ENCODE measurements at regions not wholly inside any gene's neighbourhood (a gene's known extent, or its start where the extent isn't known, plus 50 kb on each side); places are given as distances from the start of the nearest gene placed in this dataset.

DNA sequence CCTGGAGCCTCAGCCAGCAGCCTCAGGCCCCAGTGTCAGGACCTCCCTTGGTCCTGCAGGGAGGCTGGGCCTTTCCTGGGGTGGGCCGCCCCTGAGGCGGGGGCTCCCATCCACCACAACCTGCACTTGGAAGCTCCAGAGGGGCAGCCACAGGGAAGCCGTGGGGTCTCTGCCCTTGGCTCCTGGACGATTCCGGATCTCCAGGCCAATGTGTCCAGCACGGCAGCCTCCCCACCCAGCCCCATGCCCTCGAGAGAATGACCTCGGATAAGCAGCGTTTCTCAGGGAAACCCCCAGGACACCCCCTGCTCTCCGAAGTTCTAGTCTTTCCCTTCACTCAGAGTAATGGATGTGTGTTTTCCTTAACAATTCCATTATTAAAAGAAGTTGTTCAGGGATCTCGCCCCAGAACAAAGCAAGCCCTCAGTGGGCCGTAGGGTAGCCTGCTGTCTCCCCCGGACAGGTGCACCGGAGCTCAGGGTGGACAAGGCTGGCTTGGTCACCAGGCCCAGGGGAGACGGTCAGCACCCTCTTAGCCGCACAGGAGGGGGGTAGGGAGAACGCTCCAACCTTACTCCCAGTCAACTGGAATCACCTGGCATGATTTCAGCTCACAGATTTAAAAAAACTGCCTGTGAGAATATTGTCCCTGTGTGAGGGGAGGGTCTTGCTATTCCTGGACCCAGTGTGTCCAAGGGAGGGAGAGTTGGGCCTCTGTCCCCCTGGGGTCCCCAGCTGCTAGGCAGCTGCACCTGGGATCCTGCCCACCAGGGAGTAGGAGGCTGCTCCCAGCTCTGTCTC is 72.2 kb upstream of the OTOS start:
- DNase-seq (ENCODE audit: low read depth in 1 of 2, low spot score in 2 of 2) = no peak
- Histone ChIP-seq H3K4me1 (replicated peaks) (no peaks in the 10 kb centered on the region), H3K27me3 (replicated peaks) (no peaks in the 10 kb centered on the region), H3K4me3 (no peak overlapping the region), H3K27ac (no peak overlapping the region), H3K36me3 (no peaks in the 10 kb centered on the region), H3K9me3 (replicated peaks) (no peaks in the 10 kb centered on the region)

DNA sequence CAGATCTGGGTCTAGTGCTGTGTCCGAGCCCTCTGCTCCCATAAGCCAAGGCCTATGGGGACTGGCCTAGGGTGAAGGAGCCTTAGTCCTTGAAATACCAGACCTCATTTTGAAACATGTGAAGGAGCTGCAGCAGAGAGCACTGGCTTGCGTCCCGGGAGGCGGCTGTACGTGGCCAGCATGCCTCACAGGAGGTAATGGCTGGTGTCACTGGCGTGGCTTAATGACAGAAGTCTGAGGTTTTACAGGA is 72.7 kb upstream of the OTOS start:
- no peaks in the 10 kb centered on the region for H3K36me3 ChIP-seq
- H3K27ac ChIP-seq = no peak overlapping the region
- H3K27me3 ChIP-seq (replicated peaks) = no peaks in the 10 kb centered on the region
- no peak overlapping the region for H3K4me3 ChIP-seq
- no peak for DNase-seq (ENCODE audit: low read depth in 1 of 2, low spot score in 2 of 2)
- H3K9me3 ChIP-seq (replicated peaks) = no peaks in the 10 kb centered on the region
- no peaks in the 10 kb centered on the region for H3K4me1 ChIP-seq (replicated peaks)

GRCh38 chr2:240213476-240214421 is 73.3 kb upstream of the OTOS start:
- H3K27me3 ChIP-seq (replicated peaks) = no peaks in the 10 kb centered on the region
- no peaks in the 10 kb centered on the region for H3K9me3 ChIP-seq (replicated peaks)
- H3K4me1 ChIP-seq (replicated peaks) = no peaks in the 10 kb centered on the region
- H3K4me3 ChIP-seq = no peak overlapping the region
- H3K27ac ChIP-seq = no peak overlapping the region
- H3K36me3 ChIP-seq = no peaks in the 10 kb centered on the region
- peak in 1 of 2 experiments; percentile 26 for DNase-seq (ENCODE audit: low read depth in 1 of 2, low spot score in 2 of 2)

DNA sequence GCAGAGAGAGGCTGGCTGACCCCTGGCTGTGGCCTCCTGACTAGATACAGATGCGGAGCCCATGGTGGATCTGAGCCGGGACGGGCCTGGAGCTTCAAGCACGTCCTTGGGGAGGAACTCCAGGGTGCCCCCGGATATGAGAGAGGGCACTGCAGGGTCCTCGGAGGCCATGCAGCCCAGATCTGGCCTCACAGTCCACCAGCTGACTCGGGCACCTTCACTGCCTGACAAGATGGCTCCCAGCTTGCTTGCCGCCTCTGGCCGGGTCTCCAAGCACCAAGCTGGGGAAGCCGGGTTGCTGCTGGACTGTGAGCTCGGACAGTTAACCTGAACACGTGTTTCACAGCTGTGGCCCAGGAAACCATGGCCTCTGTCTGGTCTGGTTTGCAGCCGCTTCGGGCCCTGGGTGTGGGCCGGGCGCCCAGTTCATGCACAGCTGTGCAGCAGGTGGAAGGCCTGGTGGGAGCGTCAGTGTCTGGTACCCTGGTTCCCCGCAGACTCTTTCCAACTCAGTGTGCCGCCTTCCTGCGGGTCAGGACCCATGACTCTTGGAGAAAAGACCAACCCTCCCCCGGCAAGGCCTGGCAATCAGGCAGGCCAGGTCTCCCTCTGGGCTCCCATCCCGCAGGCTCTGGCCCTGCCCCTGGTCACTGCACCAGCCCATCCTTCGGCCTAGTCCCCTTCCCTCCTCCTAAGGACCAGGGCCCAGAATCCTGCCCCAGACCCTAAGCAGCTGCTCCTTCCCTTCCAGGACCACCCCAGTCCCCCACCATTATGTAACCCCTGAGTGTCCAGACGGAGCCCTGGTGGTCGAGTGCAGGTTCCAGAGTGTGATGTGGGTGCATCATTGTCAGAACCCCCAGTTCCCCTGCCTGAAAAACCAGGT is 74.6 kb upstream of the OTOS start:
- no peaks in the 10 kb centered on the region for H3K27me3 ChIP-seq (replicated peaks)
- no peak for DNase-seq (ENCODE audit: low read depth in 1 of 2, low spot score in 2 of 2)
- no peaks in the 10 kb centered on the region for H3K9me3 ChIP-seq (replicated peaks)
- H3K4me3 ChIP-seq = no peak overlapping the region
- H3K36me3 ChIP-seq = no peaks in the 10 kb centered on the region
- no peaks in the 10 kb centered on the region for H3K4me1 ChIP-seq (replicated peaks)
- H3K27ac ChIP-seq = no peak overlapping the region

- H3K4me3 ChIP-seq = no peak overlapping the region
- DNase-seq (ENCODE audit: low read depth in 1 of 2, low spot score in 2 of 2) = no peak
- H3K36me3 ChIP-seq = no peaks in the 10 kb centered on the region
- H3K4me1 ChIP-seq (replicated peaks) = no peaks in the 10 kb centered on the region
- 0 out of 2 replicates have a peak, but pooled peaks cover 2% of the 10 kb centered on the region for H3K27me3 ChIP-seq (replicated peaks)
- no peak overlapping the region for H3K27ac ChIP-seq
- no peaks in the 10 kb centered on the region for H3K9me3 ChIP-seq (replicated peaks)
These were observed 75.2 kb upstream of the OTOS start for GRCh38 chr2:240215676-240216051.

DNA sequence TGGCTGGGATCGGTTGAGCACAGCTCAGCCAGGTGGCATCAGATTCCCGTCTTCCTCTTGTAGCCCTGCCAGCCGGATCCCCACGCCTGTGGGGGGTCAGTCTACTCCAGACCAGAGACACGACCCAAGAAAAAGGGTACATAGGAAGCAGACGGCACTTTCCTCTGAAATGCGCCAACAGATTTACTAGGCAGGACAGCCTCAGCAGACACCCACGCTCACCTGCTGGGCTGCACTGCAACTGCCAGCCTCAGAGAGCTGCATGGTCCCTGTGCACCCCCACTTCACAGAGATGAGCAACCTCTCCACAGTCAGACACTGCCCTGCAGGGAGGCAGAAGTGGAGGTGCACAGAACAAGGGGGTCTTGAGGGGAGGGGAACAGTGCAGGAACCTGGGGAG is 75.7 kb upstream of the OTOS start:
- DNase-seq (ENCODE audit: low read depth in 1 of 2, low spot score in 2 of 2) = no peak
- H3K4me3 ChIP-seq = no peak overlapping the region
- no peaks in the 10 kb centered on the region for H3K9me3 ChIP-seq (replicated peaks)
- no peaks in the 10 kb centered on the region for H3K4me1 ChIP-seq (replicated peaks)
- no peaks in the 10 kb centered on the region for H3K36me3 ChIP-seq
- no peak overlapping the region for H3K27ac ChIP-seq
- 0 out of 2 replicates have a peak, but pooled peaks cover 4% of the 10 kb centered on the region for H3K27me3 ChIP-seq (replicated peaks)

DNA sequence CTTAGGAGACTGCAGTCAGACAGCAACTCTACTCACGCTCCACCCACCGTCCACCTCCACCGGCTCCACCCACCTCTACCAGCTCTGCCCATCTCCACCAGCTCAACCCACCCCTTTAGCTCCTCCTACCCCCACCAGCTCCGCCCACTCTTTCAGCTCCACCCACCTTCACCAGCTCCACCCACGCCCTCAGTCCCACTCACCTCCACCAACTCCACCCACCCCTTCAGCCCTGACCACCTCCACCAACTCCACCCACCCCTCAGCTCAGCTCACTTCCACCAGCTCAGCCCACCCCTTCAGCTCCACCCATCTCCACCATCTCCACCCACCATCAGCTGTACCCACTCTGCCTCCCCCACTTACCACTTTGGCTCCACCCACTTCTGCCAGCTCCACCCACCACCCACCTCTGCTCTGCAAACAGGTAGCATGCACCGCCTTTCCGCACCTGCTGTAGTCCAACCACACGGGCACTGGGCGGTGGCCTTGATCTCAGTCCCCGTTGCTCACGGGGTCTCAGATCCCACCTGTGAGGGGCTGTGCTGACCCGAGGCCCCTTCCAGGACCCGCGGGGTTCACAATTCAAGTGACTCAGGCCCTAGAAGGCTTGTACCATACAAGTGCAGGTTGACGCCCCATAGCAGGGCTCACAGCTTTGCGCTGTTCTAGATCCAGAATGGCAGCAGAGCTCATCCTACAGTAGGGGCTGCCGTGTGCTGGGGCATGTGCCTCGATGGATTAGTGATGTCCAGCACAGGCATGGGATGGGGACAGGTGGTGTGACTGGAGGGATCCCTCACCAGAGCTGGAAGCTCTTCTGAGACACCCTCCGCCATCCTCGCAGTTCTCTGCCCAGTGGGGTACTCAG is 77.2 kb upstream of the OTOS start:
- Histone ChIP-seq H3K36me3 (no peaks in the 10 kb centered on the region), H3K9me3 (replicated peaks) (no peaks in the 10 kb centered on the region), H3K4me1 (replicated peaks) (no peaks in the 10 kb centered on the region), H3K27ac (no peak overlapping the region), H3K4me3 (no peak overlapping the region), H3K27me3 (replicated peaks) (peaks cover 4% of the 10 kb centered on the region; the same call in 1 of the 2 replicates)
- DNase-seq (ENCODE audit: low read depth in 1 of 2, low spot score in 2 of 2) = peak in 1 of 2 experiments; percentile 46

GRCh38 chr2:240219208-240219890 is 78.9 kb upstream of the OTOS start:
- Histone ChIP-seq H3K27me3 (replicated peaks) (peaks cover 11% of the 10 kb centered on the region), H3K4me1 (replicated peaks) (peaks cover 5% of the 10 kb centered on the region; the same call in 1 of the 2 replicates), H3K36me3 (no peaks in the 10 kb centered on the region), H3K9me3 (replicated peaks) (no peaks in the 10 kb centered on the region; the same call in 1 of the 2 replicates), H3K4me3 (no peak overlapping the region), H3K27ac (no peak overlapping the region)
- DNase-seq (ENCODE audit: low read depth in 1 of 2, low spot score in 2 of 2) = peak in 1 of 2 experiments; percentile 33

- Histone ChIP-seq H3K27me3 (replicated peaks) (peaks cover 11% of the 10 kb centered on the region), H3K4me3 (no peak overlapping the region), H3K4me1 (replicated peaks) (peaks cover 5% of the 10 kb centered on the region; the same call in 1 of the 2 replicates), H3K36me3 (no peaks in the 10 kb centered on the region), H3K9me3 (replicated peaks) (no peaks in the 10 kb centered on the region; the same call in 1 of the 2 replicates), H3K27ac (no peak overlapping the region)
- DNase-seq (ENCODE audit: low read depth in 1 of 2, low spot score in 2 of 2) = peak in 1 of 2 experiments; percentile 32
These were observed 79.9 kb upstream of the OTOS start for GRCh38 chr2:240220371-240220770.

DNA sequence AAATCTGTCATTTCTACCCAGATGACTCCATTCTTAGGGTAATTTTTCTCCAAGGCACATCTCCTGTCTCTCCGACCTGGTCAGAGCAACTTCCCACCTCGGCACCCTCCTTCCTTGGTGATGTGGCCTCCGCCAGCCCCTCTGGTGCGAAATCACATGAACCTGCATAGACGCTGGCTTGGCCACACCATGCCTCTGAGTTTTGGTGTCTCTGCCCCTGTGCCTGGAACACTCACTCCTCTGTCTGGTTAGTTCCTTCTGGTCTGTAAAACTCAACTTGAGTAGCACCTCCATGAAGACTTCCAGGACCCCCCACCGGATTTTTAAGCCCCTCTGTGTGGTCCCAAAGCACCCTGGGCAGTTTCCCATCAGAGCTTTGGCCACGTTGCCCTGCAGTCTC is 83.2 kb upstream of the OTOS start:
- H3K9me3 ChIP-seq (replicated peaks) = peaks cover 3% of the 10 kb centered on the region; the same call in 1 of the 2 replicates
- H3K27me3 ChIP-seq (replicated peaks) = peaks cover 11% of the 10 kb centered on the region
- no peak overlapping the region for H3K4me3 ChIP-seq
- H3K36me3 ChIP-seq = no peaks in the 10 kb centered on the region
- no peak for DNase-seq (ENCODE audit: low read depth in 1 of 2, low spot score in 2 of 2)
- H3K4me1 ChIP-seq (replicated peaks) = peaks cover 5% of the 10 kb centered on the region; the same call in 1 of the 2 replicates
- H3K27ac ChIP-seq = no peak overlapping the region

DNA sequence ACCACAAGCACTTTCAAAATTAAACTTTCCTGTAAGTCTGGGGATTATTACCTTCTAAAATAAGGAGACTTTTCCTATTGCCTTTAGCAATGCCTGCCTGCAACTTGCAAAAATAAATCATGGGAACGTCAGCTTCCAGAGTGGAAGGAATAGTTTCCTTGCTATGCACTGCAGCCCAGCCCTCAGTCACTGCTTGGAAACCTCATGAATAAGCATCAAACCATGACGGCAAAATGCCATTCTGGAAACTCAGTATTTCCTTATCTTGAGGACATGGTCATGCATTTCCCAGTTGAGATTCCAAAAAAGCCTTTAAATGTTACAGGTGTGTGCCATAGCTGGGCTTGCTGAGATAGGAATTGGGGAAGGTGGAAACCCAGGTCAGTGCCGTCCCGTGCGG is 84.2 kb upstream of the OTOS start:
- Histone ChIP-seq H3K27ac (no peak overlapping the region), H3K27me3 (replicated peaks) (peaks cover 11% of the 10 kb centered on the region), H3K4me3 (no peak overlapping the region), H3K4me1 (replicated peaks) (peaks cover 5% of the 10 kb centered on the region; the same call in 1 of the 2 replicates), H3K36me3 (no peaks in the 10 kb centered on the region), H3K9me3 (replicated peaks) (peaks cover 10% of the 10 kb centered on the region; the same call in 1 of the 2 replicates)
- DNase-seq (ENCODE audit: low read depth in 1 of 2, low spot score in 2 of 2) = no peak

DNA sequence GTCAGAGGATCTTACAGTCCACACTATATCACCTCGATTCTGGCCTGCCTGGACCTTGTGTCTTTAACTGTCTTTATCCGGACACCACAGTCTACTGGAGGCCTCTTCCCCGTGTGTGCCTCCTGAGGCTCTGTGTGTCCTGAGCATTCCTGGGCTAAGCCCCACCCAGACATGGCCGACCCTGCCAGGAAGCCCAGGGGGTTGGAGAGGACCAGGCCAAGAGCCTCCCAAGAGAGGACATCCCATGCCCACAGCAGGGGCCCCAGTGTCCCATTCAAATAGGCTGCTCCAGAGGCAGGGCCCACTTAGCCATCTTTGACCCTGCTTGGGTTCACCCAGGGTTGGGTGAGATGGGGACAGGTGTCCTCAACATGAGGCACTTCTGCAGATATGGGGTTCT is 84.7 kb upstream of the OTOS start:
- DNase-seq (ENCODE audit: low read depth in 1 of 2, low spot score in 2 of 2) = peak in 1 of 2 experiments; percentile 28
- peaks cover 11% of the 10 kb centered on the region for H3K27me3 ChIP-seq (replicated peaks)
- H3K36me3 ChIP-seq = no peaks in the 10 kb centered on the region
- H3K27ac ChIP-seq = no peak overlapping the region
- H3K9me3 ChIP-seq (replicated peaks) = peaks cover 10% of the 10 kb centered on the region; the same call in 1 of the 2 replicates
- peaks cover 5% of the 10 kb centered on the region; the same call in 1 of the 2 replicates for H3K4me1 ChIP-seq (replicated peaks)
- H3K4me3 ChIP-seq = no peak overlapping the region

All from SJSA1 (cell line).